H1 (cell line): ENCODE measurements at regions not wholly inside any gene's neighbourhood (a gene's known extent, or its start where the extent isn't known, plus 50 kb on each side); places are given as distances from the start of the nearest gene placed in this dataset.

Experiments used
- TF ChIP-seq, protein P1 (sequence below), 3 experiments: IDR thresholded peaks; 1 replicate in 2 of 3; 2 replicates in 1 of 3; pipeline versions ENCODE4 v1.5.1 to v1.6.1; 2011; ENCODE audit warnings: low read length in 3 of 3, mild to moderate bottlenecking in 3 of 3, inconsistent platforms in 2 of 3, low read depth in 1 of 3, moderate library complexity in 1 of 3; ENCODE audit not compliant: insufficient read depth in 1 of 3; ENCODE audit errors: control extremely low read depth in 1 of 3

GRCh38 chr3:69445498-69445897, 59.6 kb upstream of the FRMD4B start (continued):
- TF ChIP-seq, protein P1, sequence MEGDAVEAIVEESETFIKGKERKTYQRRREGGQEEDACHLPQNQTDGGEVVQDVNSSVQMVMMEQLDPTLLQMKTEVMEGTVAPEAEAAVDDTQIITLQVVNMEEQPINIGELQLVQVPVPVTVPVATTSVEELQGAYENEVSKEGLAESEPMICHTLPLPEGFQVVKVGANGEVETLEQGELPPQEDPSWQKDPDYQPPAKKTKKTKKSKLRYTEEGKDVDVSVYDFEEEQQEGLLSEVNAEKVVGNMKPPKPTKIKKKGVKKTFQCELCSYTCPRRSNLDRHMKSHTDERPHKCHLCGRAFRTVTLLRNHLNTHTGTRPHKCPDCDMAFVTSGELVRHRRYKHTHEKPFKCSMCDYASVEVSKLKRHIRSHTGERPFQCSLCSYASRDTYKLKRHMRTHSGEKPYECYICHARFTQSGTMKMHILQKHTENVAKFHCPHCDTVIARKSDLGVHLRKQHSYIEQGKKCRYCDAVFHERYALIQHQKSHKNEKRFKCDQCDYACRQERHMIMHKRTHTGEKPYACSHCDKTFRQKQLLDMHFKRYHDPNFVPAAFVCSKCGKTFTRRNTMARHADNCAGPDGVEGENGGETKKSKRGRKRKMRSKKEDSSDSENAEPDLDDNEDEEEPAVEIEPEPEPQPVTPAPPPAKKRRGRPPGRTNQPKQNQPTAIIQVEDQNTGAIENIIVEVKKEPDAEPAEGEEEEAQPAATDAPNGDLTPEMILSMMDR (IDR thresholded peaks at IDR 0.05; ENCODE audit: control extremely low read depth in 1 of 3, insufficient read depth in 1 of 3, low read depth in 1 of 3, low read length in 3 of 3), result no peak
